ENCODE measurements at regions not wholly inside any gene's neighbourhood (a gene's known extent, or its start where the extent isn't known, plus 50 kb on each side); places are given as distances from the start of the nearest gene placed in this dataset.

GRCh38 chr6:48978016-48978415 lies 485.0 kb downstream of the MMUT start:
- TF ChIP-seq CTCF (IDR thresholded peaks at IDR 0.05) (no peak), POLR2A (IDR thresholded peaks at IDR 0.05) (no peak)
